HG03175 (cell line): ENCODE measurements at regions not wholly inside any gene's neighbourhood (a gene's known extent, or its start where the extent isn't known, plus 50 kb on each side); places are given as distances from the start of the nearest gene placed in this dataset.
"Not testable (repeated sequence)": the region's sequence is repeated elsewhere in the genome, so short reads cannot be mapped to it uniquely, and the experiment has no call there.

ENCODE experiments used
- ATAC-seq: cut with Tn5 transposase; IDR thresholded peaks from one replicate; pipeline ENCODE4 v1.9.1; 2021; ENCODE audit warnings: mild to moderate bottlenecking, moderate library complexity; ENCODE audit not compliant: unreplicated experiment

DNA sequence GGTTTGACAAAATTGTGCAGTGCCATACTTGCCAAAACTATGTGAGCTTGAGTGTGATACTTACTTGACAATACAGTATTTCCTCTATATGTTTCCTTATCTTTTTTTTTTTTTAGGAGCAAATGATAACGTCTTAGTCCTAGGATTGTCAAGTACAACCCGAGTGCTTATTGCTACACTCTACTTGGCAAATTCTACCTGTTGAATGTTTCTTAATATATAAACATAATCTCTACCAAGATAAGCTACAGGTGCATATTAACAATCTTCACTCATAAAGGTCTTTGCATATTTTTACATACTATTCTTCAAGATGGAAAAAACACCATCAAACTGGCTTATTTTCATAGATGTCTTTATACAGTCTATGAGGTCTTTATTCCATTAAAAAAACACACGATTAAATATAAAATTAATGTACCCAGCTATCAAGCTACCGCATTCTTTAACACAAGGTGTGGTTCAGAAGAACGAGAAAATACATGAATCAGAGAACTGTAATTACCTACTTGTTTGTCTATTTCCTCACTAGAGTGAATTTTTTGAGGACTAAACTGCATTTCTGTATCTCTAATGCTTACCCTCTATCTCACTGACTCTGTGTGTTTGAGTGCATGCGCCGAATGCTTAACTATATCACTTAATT lies 76.1 kb upstream of the PDSS1 start:
- ATAC-seq = no peak

DNA sequence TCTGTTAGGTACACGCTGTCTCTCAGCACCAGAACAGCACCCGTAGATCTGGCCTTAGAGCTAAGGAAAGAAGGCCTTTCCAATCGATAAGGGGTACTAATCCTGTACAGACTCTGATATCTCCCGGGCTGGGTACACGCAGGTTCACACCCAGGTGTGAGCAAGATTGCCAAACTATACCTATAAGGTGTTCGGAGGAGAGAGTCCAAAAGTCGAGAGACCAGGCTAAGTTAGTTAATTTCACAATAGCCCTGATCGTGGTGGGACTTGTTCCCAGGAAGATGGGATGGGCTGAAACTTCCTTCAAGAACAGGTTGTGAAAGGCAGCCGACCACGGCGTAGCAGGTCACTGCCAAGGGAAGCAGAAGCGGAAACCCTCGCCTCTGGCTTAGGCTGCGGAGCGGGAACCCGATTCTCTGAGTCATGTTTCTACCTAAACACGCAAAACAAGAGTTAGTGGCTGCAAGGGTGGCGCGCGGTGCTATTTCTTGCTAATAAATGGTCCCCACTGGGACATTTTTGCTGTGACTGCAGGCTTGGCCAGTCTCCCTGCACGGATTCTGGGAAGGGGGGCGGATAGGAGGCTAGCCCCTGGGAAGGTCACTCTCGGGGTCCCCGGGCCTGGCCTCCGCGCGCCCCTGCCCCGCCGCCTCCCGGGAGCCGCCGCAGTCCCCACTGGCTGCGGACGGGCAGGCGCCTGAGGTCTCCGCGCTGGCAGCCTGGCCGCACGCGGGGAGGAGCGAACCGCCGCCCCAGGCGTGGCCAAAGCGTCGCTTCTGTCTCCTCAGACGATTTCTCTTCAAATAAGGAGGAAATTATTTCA lies 75.4 kb upstream of the PDSS1 start:
- peak; percentile 61 for ATAC-seq

DNA sequence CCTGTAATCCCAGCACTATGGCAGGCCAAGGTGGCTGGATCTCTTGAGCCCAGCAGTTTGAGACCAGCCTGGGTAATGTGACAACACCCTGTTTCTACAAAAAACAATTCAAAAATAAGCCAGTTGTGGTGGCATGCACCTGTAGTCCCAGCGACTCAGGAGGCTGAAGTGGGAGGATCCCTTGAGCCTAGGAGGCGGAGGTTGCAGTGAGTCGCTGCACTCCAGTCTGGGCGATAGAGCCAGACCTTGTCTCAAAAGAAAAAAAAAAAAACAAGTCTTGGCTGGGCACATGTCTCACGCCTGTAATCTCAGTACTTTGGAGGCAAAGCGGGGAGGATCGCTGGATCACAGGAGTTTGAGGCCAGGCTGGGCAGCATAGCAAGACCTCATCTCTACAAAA lies 74.6 kb upstream of the PDSS1 start:
- no peak for ATAC-seq

DNA sequence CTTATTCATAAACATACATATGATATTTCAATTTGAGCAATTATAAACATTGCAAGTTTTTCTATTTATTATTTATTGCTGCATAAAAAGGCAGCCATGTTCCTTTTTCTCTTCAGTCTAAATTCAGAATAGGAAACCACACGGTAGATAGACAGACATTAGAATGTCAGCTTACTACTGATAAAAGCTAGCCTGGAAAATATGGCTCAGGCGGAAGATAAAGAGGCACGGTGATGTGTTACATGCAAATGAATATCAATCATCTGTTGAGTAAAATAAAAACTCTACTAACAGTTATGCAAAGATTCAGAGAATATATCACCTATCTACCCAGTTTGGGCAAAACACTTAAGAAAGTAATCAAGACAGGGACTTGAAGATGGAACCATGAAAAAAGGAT lies 73.5 kb upstream of the PDSS1 start:
- no peak for ATAC-seq

DNA sequence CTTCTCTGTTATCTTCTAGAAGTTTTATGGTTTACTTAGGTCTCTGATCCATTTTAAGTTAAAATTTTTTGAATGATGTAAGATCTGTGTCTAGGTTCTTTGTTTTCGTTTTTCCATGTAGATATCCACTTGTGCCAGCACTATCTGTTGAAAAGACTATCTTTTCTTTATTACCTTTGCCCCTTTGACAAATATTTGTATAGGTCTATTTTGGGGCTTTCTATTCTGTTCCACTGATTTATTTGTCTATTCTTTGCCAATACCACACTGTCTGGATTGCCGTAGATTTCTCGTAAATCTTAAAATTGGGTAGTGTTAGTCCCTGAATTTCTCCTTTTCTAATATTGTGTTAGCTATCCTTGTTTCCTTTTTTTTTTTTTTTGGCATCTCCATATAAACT lies 71.4 kb upstream of the PDSS1 start:
- no peak for ATAC-seq

DNA sequence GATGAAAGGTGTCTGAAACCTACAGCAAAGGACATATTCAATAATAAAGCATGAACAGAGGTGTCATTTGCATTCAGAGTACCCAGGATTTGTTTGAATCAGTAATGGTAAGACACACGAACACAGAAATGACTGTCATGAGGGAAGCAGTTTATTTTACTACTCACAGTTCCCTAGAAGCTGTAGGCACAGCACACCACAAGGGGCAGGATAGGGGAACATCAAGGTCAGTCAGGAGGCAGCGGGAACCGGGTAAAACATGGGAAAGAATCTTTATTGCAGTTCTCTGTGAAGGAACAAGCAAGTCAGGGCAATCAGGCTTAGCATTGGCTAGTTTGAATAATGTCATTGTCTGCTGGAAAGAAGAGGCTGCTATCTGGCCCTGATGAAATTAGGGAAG lies 70.2 kb upstream of the PDSS1 start:
- ATAC-seq = no peak

DNA sequence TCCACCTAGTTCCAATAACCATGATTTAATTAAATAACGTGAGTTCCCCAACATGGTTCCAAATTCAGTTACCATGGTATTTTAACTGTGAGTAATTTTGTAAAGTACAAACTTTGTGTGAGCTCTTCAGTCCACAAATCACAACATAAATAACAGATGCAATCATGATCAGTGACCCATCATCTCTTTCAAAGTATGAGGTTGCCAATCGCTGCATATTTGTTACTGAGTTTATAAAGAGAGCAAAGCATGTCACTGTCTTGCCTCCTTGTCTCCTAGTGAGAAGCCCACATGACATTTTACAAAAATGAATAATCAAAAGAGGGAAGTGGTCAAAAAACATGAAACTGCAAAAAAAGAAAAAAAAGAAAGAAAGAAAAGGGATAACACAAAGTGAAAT lies 69.1 kb upstream of the PDSS1 start:
- peak; percentile 81 for ATAC-seq

DNA sequence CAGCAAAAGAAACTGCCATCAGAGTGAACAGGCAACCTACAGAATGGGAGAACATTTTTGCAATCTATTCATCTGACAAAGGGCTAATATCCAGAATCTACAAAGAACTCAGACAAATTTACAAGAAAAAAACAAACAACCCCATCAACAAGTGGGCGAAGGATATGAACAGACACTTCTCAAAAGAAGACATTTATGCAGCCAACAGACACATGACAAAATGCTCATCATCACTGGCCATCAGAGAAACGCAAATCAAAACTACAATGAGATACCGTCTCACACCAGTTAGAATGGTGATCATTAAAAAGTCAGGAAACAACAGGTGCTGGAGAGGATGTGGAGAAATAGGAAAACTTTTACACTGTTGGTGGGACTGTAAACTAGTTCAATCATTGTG lies 65.3 kb upstream of the PDSS1 start:
- ATAC-seq = not testable (repeated sequence)

DNA sequence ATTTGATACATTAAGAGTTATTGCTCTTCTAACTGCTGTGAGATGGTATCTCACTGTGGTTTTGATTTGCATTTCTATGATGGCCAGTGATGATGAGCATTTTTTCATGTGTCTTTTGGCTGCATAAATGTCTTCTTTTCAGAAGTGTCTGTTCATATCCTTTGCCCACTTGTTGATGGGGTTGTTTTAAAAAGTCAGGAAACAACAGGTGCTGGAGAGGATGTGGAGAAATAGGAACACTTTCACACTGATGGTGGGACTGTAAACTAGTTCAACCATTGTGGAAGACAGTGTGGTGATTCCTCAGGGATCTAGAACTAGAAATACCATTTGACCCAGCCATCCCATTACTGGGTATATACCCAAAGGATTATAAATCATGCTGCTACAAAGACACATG lies 63.4 kb upstream of the PDSS1 start:
- ATAC-seq = not testable (repeated sequence)

DNA sequence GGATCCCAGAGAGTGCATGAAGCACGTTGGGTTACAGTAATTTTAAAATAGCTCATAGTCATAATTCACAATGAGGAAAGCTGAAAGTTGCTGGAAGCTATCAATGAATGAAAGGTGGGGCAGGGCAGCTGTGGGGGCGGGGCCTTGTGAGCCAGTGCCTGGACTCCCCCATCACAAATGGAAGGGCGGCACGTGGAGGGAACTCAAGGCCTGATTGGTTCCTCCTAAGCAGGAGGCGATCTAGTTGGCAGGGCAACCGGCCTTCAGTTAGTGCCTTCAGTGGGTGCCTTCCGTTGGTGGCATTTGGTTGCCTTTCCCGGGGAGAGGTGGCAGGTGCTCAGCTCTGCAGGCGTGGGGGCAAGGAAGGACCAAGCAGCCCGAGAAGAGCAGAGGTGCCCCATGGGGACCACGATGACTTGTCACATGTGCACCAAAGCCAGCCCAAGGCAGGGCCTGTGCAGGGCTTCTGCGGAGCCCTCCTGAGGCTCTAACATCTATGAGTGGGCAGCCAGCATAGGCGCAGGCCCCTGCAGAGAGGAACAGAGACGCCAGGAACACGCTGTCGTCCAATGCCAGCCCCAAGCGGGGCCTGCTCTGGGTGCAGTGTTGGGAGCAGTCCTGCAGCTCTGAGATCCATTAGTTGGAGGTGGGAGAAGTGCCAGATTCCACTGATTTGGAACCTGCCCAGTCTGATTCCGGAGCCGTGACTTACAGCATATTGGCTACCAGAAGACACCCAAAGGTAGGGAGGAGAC lies 59.8 kb upstream of the PDSS1 start:
- ATAC-seq = no peak

DNA sequence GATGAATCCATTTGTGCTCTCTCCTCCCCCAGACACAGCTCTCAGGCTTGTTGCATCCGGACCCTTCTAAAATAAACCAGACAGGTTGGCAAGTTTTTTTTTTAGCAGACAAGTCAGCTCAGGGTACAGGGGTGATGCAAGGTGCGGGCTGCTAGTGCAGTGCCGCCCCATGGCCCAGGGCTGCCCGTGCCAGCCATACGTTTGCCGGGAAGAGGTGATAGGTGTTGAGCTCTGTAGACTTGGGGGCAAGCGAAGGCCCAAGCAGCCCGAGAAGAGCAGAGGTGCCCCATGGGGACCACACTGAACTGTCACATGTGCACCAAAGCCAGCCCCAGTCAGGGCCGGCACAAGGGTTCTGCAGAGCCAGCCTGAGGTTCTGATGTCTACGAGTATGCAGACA lies 57.1 kb upstream of the PDSS1 start:
- no peak for ATAC-seq

DNA sequence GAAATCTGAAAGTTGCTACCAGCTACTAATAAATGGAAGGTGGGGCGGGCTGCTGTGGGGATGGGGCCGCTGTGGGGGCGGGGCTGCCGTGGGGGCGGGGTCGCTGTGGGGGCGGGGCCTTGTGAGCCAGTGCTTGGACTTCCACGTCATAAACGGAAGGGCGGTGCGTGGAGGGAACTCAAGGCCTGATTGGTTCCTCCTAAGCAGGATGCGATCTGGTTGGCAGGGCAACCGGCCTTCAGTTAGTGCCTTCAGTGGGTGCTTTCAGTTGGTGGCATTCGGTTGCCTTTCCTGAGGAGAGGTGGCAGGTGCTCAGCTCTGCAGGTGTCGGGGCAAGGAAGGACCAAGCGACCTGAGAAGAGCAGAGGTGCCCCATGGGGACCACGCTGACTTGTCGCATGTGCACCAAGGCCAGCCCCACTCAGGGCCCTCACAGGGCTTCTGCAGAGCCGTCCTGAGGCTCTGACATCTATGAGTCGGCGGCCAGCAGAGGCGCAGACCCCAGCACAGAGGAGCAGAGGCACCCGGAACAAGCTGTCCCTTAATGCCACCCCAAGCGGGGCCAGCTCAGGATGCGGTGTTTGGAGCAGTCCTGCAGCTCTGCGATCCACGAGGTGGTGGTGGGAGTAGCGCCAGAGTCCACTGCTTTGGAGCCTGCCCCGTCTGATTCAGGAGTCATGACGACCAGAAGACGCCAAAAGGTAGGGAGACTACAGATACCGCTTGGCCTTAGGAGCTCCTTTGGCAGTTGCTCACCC lies 54.4 kb upstream of the PDSS1 start:
- no peak for ATAC-seq

DNA sequence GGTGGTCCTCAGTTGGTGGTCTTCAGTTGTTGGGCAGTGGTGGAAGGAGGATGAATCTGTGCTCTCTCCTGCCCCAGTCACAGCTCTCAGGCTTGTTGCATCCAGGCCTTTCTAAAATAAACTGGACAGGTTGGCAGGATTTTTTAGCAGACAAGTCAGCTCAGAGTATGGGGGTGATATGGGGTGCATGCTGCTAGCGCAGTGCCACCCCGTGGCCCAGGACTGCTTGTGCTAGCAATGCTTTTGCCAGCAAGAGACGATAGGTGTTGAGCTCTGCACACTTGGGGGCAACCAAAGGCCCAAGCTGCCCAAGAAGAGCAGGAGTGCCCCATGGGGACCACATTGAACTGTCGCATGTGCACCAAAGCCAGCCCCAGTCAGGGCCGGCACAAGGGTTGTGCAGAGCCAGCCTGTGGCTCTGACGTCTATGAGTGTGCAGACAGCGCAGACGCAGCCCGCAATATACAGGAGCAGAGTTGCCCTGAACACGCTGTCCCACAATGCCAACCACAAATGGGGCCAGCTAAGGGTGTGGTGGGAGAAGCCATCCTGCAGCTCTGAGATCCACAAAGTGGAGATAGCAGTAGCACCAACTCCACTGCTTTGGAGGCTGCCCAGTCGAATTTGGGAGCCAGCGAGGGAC lies 49.8 kb upstream of the PDSS1 start:
- no peak for ATAC-seq
